ENCODE measurements at regions not wholly inside any gene's neighbourhood (a gene's known extent, or its start where the extent isn't known, plus 50 kb on each side); places are given as distances from the start of the nearest gene placed in this dataset.

- H3K4me1 Mint-ChIP-seq: peaks cover 13% of the 10 kb centered on the region
- TF ChIP-seq CTCF (conservative IDR thresholded peaks at IDR 0.05): no peak
- WGBS, 2 experiments (ENCODE audit: insufficient coverage in 1 of 2, insufficient read length in 1 of 2): 57 to 86% methylated on average over 1 to 2 of the region's 2 CpGs
- Histone ChIP-seq H3K9me3 (ENCODE audit: control insufficient read depth, low read length) (no peaks in the 10 kb centered on the region), H3K27me3 (ENCODE audit: control insufficient read depth, insufficient read depth, low read length, poor library complexity, severe bottlenecking) (no peaks in the 10 kb centered on the region), H3K36me3 (ENCODE audit: control insufficient read depth, insufficient read depth, low read length) (no peaks in the 10 kb centered on the region), H3K9ac (ENCODE audit: extremely low read depth, low read length, poor library complexity, severe bottlenecking) (no peak overlapping the region), H3K27ac (ENCODE audit: low read depth, low read length) (no peak overlapping the region), H3K4me3 (ENCODE audit: low read length) (no peak overlapping the region), H3K4me1 (ENCODE audit: control insufficient read depth, insufficient read depth, low read length) (no peaks in the 10 kb centered on the region)
- no peaks in the 10 kb centered on the region for H3K36me3 Mint-ChIP-seq (ENCODE audit: low read depth)
- H3K27ac Mint-ChIP-seq: peak overlapping the region; percentile 14
- DNase-seq: no peak
- H3K9me3 Mint-ChIP-seq: no peaks in the 10 kb centered on the region
- no peaks in the 10 kb centered on the region for H3K27me3 Mint-ChIP-seq (ENCODE audit: insufficient read depth)
- no peak overlapping the region for H3K4me3 Mint-ChIP-seq
Observed at GRCh38 chr4:72791054-72791453, 222.0 kb upstream of the ADAMTS3 start.

GRCh38 chr4:72786401-72786990, 217.5 kb upstream of the ADAMTS3 start:
- H3K4me1 Mint-ChIP-seq: peaks cover 13% of the 10 kb centered on the region
- H3K9ac ChIP-seq (ENCODE audit: extremely low read depth, low read length, poor library complexity, severe bottlenecking): no peak overlapping the region
- H3K9me3 ChIP-seq (ENCODE audit: control insufficient read depth, low read length): no peaks in the 10 kb centered on the region
- no peak overlapping the region for H3K27ac ChIP-seq (ENCODE audit: low read depth, low read length)
- H3K4me3 Mint-ChIP-seq: no peak overlapping the region
- H3K9me3 Mint-ChIP-seq: no peaks in the 10 kb centered on the region
- no peaks in the 10 kb centered on the region for H3K4me1 ChIP-seq (ENCODE audit: control insufficient read depth, insufficient read depth, low read length)
- DNase-seq: no peak
- WGBS, 2 experiments (ENCODE audit: insufficient coverage in 1 of 2, insufficient read length in 1 of 2): 84% methylated on average over 4 of the region's 6 CpGs; no CpG with 5 or more reads in 1 of the 2 experiments
- no peak for TF ChIP-seq CTCF (conservative IDR thresholded peaks at IDR 0.05)
- H3K27me3 ChIP-seq (ENCODE audit: control insufficient read depth, insufficient read depth, low read length, poor library complexity, severe bottlenecking): no peaks in the 10 kb centered on the region
- no peaks in the 10 kb centered on the region for H3K36me3 ChIP-seq (ENCODE audit: control insufficient read depth, insufficient read depth, low read length)
- no peak overlapping the region for H3K4me3 ChIP-seq (ENCODE audit: low read length)
- H3K27ac Mint-ChIP-seq: peak overlapping the region; percentile 19
- no peaks in the 10 kb centered on the region for H3K27me3 Mint-ChIP-seq (ENCODE audit: insufficient read depth)
- H3K36me3 Mint-ChIP-seq (ENCODE audit: low read depth): no peaks in the 10 kb centered on the region

- H3K27ac Mint-ChIP-seq: no peak overlapping the region
- Histone ChIP-seq H3K36me3 (ENCODE audit: control insufficient read depth, insufficient read depth, low read length) (no peaks in the 10 kb centered on the region), H3K27me3 (ENCODE audit: control insufficient read depth, insufficient read depth, low read length, poor library complexity, severe bottlenecking) (no peaks in the 10 kb centered on the region), H3K9me3 (ENCODE audit: control insufficient read depth, low read length) (peaks cover 7% of the 10 kb centered on the region), H3K9ac (ENCODE audit: extremely low read depth, low read length, poor library complexity, severe bottlenecking) (no peak overlapping the region), H3K4me1 (ENCODE audit: control insufficient read depth, insufficient read depth, low read length) (peaks cover 4% of the 10 kb centered on the region), H3K27ac (ENCODE audit: low read depth, low read length) (no peak overlapping the region), H3K4me3 (ENCODE audit: low read length) (no peak overlapping the region)
- no peak for TF ChIP-seq CTCF (conservative IDR thresholded peaks at IDR 0.05)
- H3K36me3 Mint-ChIP-seq (ENCODE audit: low read depth): no peaks in the 10 kb centered on the region
- peaks cover 5% of the 10 kb centered on the region for H3K9me3 Mint-ChIP-seq
- peaks cover 7% of the 10 kb centered on the region for H3K4me1 Mint-ChIP-seq
- no peak overlapping the region for H3K4me3 Mint-ChIP-seq
- DNase-seq: no peak
- 86 to 89% methylated on average over 1 to 4 of the region's 4 CpGs for WGBS, 2 experiments (ENCODE audit: insufficient coverage in 1 of 2, insufficient read length in 1 of 2)
- H3K27me3 Mint-ChIP-seq (ENCODE audit: insufficient read depth): no peaks in the 10 kb centered on the region
Observed at GRCh38 chr4:72779241-72779640, 210.2 kb upstream of the ADAMTS3 start.

Measured in endodermal cell (in vitro differentiated cells).